ENCODE measurements at regions not wholly inside any gene's neighbourhood (a gene's known extent, or its start where the extent isn't known, plus 50 kb on each side); places are given as distances from the start of the nearest gene placed in this dataset.

DNA sequence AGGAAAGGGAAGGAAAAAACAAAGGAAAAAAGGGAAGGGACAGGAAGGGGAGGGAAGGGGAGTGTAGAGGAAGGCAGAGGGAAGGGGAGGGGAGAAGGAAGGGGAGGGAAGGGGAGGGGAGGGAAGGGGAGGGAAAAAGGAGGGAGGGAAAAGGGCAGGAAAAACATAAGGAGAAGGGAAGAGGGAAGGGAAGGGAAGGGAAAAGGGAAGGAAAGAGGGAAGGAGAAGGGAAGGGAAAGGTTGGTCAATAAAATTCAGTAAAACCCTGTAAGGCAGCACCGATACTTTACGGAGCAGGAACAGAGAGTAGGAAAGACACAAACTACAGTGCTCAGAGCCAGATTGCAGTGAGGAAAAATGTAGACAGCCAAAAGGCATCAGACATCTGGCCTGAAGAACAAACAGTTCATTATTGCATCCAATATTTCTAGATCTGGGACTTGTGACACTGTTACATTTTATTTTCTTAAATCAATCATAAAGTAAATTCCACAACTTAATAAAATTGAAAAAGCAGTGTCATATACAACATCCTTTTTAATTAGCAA is 322.0 kb downstream of the CRPPA start:
- TF ChIP-seq, protein P1, sequence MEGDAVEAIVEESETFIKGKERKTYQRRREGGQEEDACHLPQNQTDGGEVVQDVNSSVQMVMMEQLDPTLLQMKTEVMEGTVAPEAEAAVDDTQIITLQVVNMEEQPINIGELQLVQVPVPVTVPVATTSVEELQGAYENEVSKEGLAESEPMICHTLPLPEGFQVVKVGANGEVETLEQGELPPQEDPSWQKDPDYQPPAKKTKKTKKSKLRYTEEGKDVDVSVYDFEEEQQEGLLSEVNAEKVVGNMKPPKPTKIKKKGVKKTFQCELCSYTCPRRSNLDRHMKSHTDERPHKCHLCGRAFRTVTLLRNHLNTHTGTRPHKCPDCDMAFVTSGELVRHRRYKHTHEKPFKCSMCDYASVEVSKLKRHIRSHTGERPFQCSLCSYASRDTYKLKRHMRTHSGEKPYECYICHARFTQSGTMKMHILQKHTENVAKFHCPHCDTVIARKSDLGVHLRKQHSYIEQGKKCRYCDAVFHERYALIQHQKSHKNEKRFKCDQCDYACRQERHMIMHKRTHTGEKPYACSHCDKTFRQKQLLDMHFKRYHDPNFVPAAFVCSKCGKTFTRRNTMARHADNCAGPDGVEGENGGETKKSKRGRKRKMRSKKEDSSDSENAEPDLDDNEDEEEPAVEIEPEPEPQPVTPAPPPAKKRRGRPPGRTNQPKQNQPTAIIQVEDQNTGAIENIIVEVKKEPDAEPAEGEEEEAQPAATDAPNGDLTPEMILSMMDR (conservative IDR thresholded peaks at IDR 0.05; ENCODE audit: low read depth in 2 of 2): no peak
- TF ChIP-seq POLR2AphosphoS5 (IDR thresholded peaks at IDR 0.05; ENCODE audit: low read depth) (no peak), EZH2 (IDR thresholded peaks at IDR 0.05; ENCODE audit: low read depth, unreplicated experiment) (no peak), EZH2phosphoT487 (IDR thresholded peaks at IDR 0.05; ENCODE audit: unreplicated experiment) (no peak), ZNF331 (CRISPR knock-in tag; IDR thresholded peaks at IDR 0.05; ENCODE audit: low read depth) (no peak), STAT1 (IDR thresholded peaks at IDR 0.05; ENCODE audit: unreplicated experiment) (no peak), REST (IDR thresholded peaks at IDR 0.05; ENCODE audit: unreplicated experiment) (no peak), ETS1 (IDR thresholded peaks at IDR 0.05) (no peak), CREB1 (CRISPR knock-in tag; IDR thresholded peaks at IDR 0.05; ENCODE audit: low read depth) (no peak), JUNB (IDR thresholded peaks at IDR 0.05; ENCODE audit: unreplicated experiment) (no peak), NANOG (IDR thresholded peaks at IDR 0.05; ENCODE audit: borderline replicate concordance) (no peak), ZNF462 (CRISPR knock-in tag; IDR thresholded peaks at IDR 0.05) (no peak), ZNF114 (CRISPR knock-in tag; IDR thresholded peaks at IDR 0.05) (no peak)

All from GM23338 (cell line).